Peyer's patch (tissue), 4 donors: ENCODE measurements at regions not wholly inside any gene's neighbourhood (a gene's known extent, or its start where the extent isn't known, plus 50 kb on each side); places are given as distances from the start of the nearest gene placed in this dataset.

Experiments
- DNase-seq, 3 donors: peaks; one replicate each; pipeline ENCODE4 v3.0.0-alpha.2; 2017 to 2019
- H3K27ac ChIP-seq, 4 donors: fragments of 200-600 bp; sonication (generic); one replicate each; pipeline ENCODE4 v1.5.1; 2016 to 2019
- H3K27me3 ChIP-seq, 2 donors: fragments of 200-600 bp; sonication (generic); one replicate each; pipeline ENCODE4 v1.5.1; 2019
- H3K36me3 ChIP-seq, 3 donors: fragments of 200-600 bp; sonication (generic); one replicate each; pipeline ENCODE4 v1.5.1; 2016 to 2019
- H3K4me1 ChIP-seq, 4 donors: fragments of 200-600 bp; sonication (generic); one replicate each; pipeline ENCODE4 v1.5.1; 2016 to 2019
- H3K4me3 ChIP-seq, 4 donors: fragments of 200-600 bp; sonication (generic); 1 replicate in 3 of 4; 2 replicates in 1 of 4; pipeline ENCODE4 v1.5.1; 2016 to 2019; ENCODE audit warnings: mild to moderate bottlenecking in 1 of 4
- H3K9me3 ChIP-seq, 4 donors: fragments of 200-600 bp; sonication (generic); one replicate each; pipeline ENCODE4 v1.5.1; 2016 to 2019; ENCODE audit warnings: mild to moderate bottlenecking in 1 of 4
- CTCF ChIP-seq, 6 experiments: fragments of 450-650 bp in 4 of 6; fragments of 200-600 bp in 2 of 6; sonication (generic) in 1 of 6; IDR thresholded peaks; one replicate each; pipeline ENCODE4 v1.5.1; 2017 to 2019; ENCODE audit warnings: antibody characterized with exemption in 6 of 6, mild to moderate bottlenecking in 3 of 6, moderate library complexity in 1 of 6
- POLR2A ChIP-seq, 2 donors: fragments of 450-650 bp; IDR thresholded peaks; one replicate each; pipeline ENCODE4 v1.5.1; 2017; ENCODE audit warnings: antibody characterized with exemption in 2 of 2, mild to moderate bottlenecking in 2 of 2, moderate library complexity in 2 of 2

- H3K27me3 ChIP-seq, result no peaks in the 10 kb centered on the region
- H3K4me3 ChIP-seq, result no peak overlapping the region
- DNase-seq, result no peak
- no peak for TF ChIP-seq POLR2A (IDR thresholded peaks at IDR 0.05)
- TF ChIP-seq CTCF (IDR thresholded peaks at IDR 0.05), result no peak
- no peak overlapping the region for H3K27ac ChIP-seq
- H3K9me3 ChIP-seq, result no peaks in the 10 kb centered on the region
- H3K4me1 ChIP-seq, result no peaks in the 10 kb centered on the region
- no peaks in the 10 kb centered on the region for H3K36me3 ChIP-seq
These were observed 170.0 kb downstream of the NR2F2 start for GRCh38 chr15:96500508-96500907.

DNA sequence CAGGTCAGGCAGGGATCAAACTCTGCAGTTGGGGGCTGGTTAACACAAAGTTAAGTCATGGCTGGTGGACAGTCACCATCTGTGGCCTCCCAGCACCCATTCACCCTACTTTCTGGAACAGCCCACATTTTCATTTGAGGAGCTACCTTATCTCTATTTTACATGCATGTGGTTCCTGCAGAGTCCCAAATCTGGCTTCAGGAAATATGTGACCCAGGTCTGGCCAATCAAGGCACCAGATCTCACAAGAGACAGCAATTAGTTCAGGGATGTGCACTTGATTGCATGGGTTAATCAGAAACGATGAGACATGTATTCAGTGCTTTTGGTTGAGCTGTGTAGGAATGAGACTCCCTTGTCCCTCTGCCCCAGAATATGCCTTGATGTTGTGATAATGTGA is 170.9 kb downstream of the NR2F2 start:
- Histone ChIP-seq H3K4me3 (no peak overlapping the region), H3K4me1 (no peaks in the 10 kb centered on the region), H3K27me3 (no peaks in the 10 kb centered on the region), H3K36me3 (no peaks in the 10 kb centered on the region), H3K9me3 (no peaks in the 10 kb centered on the region), H3K27ac (no peak overlapping the region)
- TF ChIP-seq CTCF (IDR thresholded peaks at IDR 0.05) (no peak), POLR2A (IDR thresholded peaks at IDR 0.05) (no peak)
- DNase-seq, result no peak

DNA sequence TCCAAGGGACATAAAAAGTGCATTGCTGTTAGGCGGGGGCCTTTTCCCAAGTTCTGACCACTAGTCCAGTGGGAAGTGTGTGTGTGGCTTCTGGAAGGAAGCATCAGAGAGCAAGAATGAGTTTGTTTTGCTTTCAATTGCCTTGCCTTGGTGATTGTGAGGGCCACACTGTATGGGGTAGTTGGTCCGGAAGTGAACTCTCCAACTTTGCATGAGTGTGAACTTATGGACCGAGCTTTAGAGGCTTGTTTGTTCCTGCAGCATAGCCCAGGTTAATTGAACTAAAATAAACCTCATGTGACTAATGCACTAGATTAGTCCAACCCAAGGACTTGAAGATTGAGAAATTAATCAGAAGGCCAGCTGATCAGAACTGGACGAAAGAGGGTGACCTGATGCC is 171.7 kb downstream of the NR2F2 start:
- no peaks in the 10 kb centered on the region for H3K27me3 ChIP-seq
- DNase-seq, result no peak
- no peaks in the 10 kb centered on the region for H3K4me1 ChIP-seq
- no peak overlapping the region for H3K4me3 ChIP-seq
- no peaks in the 10 kb centered on the region for H3K36me3 ChIP-seq
- TF ChIP-seq POLR2A (IDR thresholded peaks at IDR 0.05) (no peak), CTCF (IDR thresholded peaks at IDR 0.05) (no peak)
- no peaks in the 10 kb centered on the region for H3K9me3 ChIP-seq
- no peak overlapping the region for H3K27ac ChIP-seq

GRCh38 chr15:96503276-96503675 is 172.8 kb downstream of the NR2F2 start:
- DNase-seq, result no peak
- H3K27ac ChIP-seq, result no peak overlapping the region
- no peak for TF ChIP-seq CTCF (IDR thresholded peaks at IDR 0.05)
- TF ChIP-seq POLR2A (IDR thresholded peaks at IDR 0.05), result no peak
- no peaks in the 10 kb centered on the region for H3K9me3 ChIP-seq
- no peaks in the 10 kb centered on the region for H3K27me3 ChIP-seq
- H3K36me3 ChIP-seq, result no peaks in the 10 kb centered on the region
- no peak overlapping the region for H3K4me3 ChIP-seq
- H3K4me1 ChIP-seq, result no peaks in the 10 kb centered on the region

- H3K9me3 ChIP-seq, result no peaks in the 10 kb centered on the region
- TF ChIP-seq POLR2A (IDR thresholded peaks at IDR 0.05), result no peak
- TF ChIP-seq CTCF (IDR thresholded peaks at IDR 0.05), result no peak
- DNase-seq, result no peak
- no peak overlapping the region for H3K27ac ChIP-seq
- H3K4me3 ChIP-seq, result no peak overlapping the region
- H3K36me3 ChIP-seq, result no peaks in the 10 kb centered on the region
- H3K27me3 ChIP-seq, result no peaks in the 10 kb centered on the region
- no peaks in the 10 kb centered on the region for H3K4me1 ChIP-seq
These were observed 173.9 kb downstream of the NR2F2 start for GRCh38 chr15:96504371-96504770.

GRCh38 chr15:96505014-96505413 is 174.5 kb downstream of the NR2F2 start:
- Histone ChIP-seq H3K4me1 (no peaks in the 10 kb centered on the region), H3K27ac (no peak overlapping the region), H3K27me3 (no peaks in the 10 kb centered on the region), H3K9me3 (no peaks in the 10 kb centered on the region), H3K36me3 (no peaks in the 10 kb centered on the region), H3K4me3 (no peak overlapping the region)
- TF ChIP-seq POLR2A (IDR thresholded peaks at IDR 0.05) (no peak), CTCF (IDR thresholded peaks at IDR 0.05) (no peak)
- DNase-seq, result no peak
